Cerebellar cortex (tissue), 1 donor: ENCODE measurements at regions not wholly inside any gene's neighbourhood (a gene's known extent, or its start where the extent isn't known, plus 50 kb on each side); places are given as distances from the start of the nearest gene placed in this dataset.
A peak's percentile ranks its signal among the peaks of the same experiment; 100 is the strongest.

Experiments used
- DNase-seq: peaks from one replicate; pipeline ENCODE4 v3.0.0-alpha.2; 2015; ENCODE audit warnings: low spot score

GRCh38 chr7:106775975-106776607, 89.0 kb upstream of the PIK3CG start:
- no peak for DNase-seq

GRCh38 chr7:106776618-106777347, 88.3 kb upstream of the PIK3CG start:
- DNase-seq: no peak

- DNase-seq: no peak
These were observed 87.3 kb upstream of the PIK3CG start for GRCh38 chr7:106777674-106778299.

- no peak for DNase-seq
These were observed 86.3 kb upstream of the PIK3CG start for GRCh38 chr7:106778656-106779250.

GRCh38 chr7:106779877-106780276, 85.2 kb upstream of the PIK3CG start:
- peak; percentile 56 for DNase-seq

- no peak for DNase-seq
These were observed 84.1 kb upstream of the PIK3CG start for GRCh38 chr7:106781007-106781406.

- DNase-seq: no peak
These were observed 83.1 kb upstream of the PIK3CG start for GRCh38 chr7:106781828-106782544.

GRCh38 chr7:106783286-106783685, 81.8 kb upstream of the PIK3CG start:
- no peak for DNase-seq

GRCh38 chr7:106788637-106789036, 76.4 kb upstream of the PIK3CG start:
- no peak for DNase-seq

GRCh38 chr7:106791526-106791925, 73.6 kb upstream of the PIK3CG start:
- no peak for DNase-seq

GRCh38 chr7:106792233-106792926, 72.7 kb upstream of the PIK3CG start:
- no peak for DNase-seq

GRCh38 chr7:106793015-106793975, 71.8 kb upstream of the PIK3CG start:
- peak; percentile 48 for DNase-seq

- no peak for DNase-seq
These were observed 70.6 kb upstream of the PIK3CG start for GRCh38 chr7:106794276-106795083.

GRCh38 chr7:106795084-106795876, 69.8 kb upstream of the PIK3CG start:
- DNase-seq: no peak

- DNase-seq: no peak
These were observed 69.2 kb upstream of the PIK3CG start for GRCh38 chr7:106795877-106796231.

- no peak for DNase-seq
These were observed 67.1 kb upstream of the PIK3CG start for GRCh38 chr7:106797937-106798336.

- no peak for DNase-seq
These were observed 62.5 kb upstream of the PIK3CG start for GRCh38 chr7:106802589-106802988.

GRCh38 chr7:106806556-106806955, 58.5 kb upstream of the PIK3CG start:
- DNase-seq: no peak

- no peak for DNase-seq
These were observed 57.6 kb upstream of the PIK3CG start for GRCh38 chr7:106807474-106807873.
